Rectal smooth muscle tissue (tissue), 1 donor: ENCODE measurements at regions not wholly inside any gene's neighbourhood (a gene's known extent, or its start where the extent isn't known, plus 50 kb on each side); places are given as distances from the start of the nearest gene placed in this dataset.

Experiments
- H3K27ac ChIP-seq: one replicate; pipeline ENCODE4 v1.7.0; 2013; ENCODE audit warnings: low read depth, low read length, inconsistent platforms
- H3K27me3 ChIP-seq: one replicate; pipeline ENCODE4 v1.7.0; 2013; ENCODE audit warnings: low read length; ENCODE audit not compliant: control insufficient read depth, insufficient read depth
- H3K36me3 ChIP-seq: one replicate; pipeline ENCODE4 v1.7.0; 2013; ENCODE audit warnings: low read length; ENCODE audit not compliant: control insufficient read depth, insufficient read depth
- H3K4me1 ChIP-seq: one replicate; pipeline ENCODE4 v1.7.0; 2013; ENCODE audit warnings: low read length; ENCODE audit not compliant: control insufficient read depth, insufficient read depth
- H3K4me3 ChIP-seq: one replicate; pipeline ENCODE4 v1.7.0; 2013; ENCODE audit warnings: low read length
- H3K9ac ChIP-seq: one replicate; pipeline ENCODE4 v1.7.0; 2013; ENCODE audit warnings: low read length

DNA sequence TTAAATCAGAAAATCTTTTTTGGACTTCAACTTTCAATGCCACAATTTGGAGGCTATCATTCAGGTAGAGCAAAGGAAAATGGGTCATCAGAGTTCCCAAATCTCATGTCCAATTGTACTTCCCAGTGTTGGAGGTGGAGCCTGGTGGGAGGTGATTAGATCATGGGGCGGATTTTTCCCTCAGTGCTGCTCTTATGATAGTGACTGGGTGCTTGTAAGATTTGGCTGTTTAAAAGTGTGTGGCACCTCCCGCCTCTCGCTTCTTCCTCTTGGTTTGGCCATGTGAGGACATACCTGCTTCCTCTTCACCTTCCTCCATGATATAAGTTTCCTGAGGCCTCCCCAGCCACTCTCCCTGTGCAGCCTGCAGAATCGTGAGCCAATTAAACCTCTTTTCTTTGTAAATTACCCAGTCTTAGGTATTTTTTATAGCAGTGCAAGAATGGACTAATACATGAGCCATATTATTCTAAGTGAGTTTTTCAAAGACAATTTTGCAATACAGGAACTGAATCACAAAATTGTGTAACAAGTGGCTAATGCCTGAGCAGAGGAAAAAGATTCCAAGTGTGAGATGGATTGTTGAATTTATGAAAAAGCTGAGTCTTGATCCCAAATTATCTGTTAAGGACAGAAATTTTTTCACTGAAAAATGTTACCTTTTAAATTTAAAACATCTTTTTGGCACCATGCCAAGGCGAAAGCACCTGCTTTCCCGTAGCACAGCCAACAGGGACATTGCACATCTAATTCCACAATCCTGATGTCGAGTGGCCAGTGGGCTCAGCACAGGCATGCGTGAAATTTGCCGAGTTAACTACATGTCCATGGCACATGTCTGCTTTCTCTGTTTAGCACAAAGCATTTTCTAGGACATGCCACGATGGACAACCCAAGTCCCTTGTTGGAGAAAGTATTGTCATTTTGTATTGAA, 150.9 kb downstream of the COL6A3 start:
- H3K4me1 ChIP-seq = peaks cover 9% of the 10 kb centered on the region
- H3K27me3 ChIP-seq = no peaks in the 10 kb centered on the region
- no peak overlapping the region for H3K4me3 ChIP-seq
- no peak overlapping the region for H3K27ac ChIP-seq
- no peak overlapping the region for H3K9ac ChIP-seq
- H3K36me3 ChIP-seq = no peaks in the 10 kb centered on the region

DNA sequence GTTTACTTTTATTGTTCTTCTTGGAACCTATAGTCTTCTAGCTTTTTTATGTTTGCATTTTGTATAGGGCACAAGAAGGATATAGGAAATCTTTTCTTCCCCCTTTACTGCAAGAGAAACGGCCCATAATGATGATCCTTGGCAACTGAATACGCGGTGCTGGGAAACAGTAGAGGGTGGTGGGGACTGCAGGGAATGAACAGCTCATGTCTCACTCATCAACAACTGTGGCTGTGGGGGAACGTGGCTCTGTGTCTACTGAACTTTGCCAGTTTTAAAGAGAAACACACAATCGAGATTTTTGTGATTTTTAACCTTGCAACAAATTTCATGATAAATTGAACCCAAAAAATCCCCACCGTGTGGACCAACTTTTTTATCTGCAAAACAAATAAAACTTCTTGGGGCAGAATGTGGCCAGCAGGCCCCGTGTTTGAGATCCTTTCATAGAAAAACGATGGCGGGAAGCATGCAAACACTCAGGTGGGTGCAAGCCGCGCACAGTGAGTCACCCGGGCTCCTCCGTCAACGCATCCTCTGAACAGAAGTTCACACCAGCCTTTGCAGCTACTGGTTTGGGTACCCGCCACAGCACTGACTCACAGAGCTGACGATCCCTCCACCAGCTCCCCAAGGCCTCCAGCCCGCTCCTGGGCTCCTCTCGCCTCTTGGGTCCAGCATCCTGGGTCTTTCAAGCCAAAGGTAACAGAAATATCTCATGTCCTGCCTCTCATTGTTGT, 149.3 kb downstream of the COL6A3 start:
- Histone ChIP-seq H3K27ac (no peak overlapping the region), H3K4me3 (no peak overlapping the region), H3K27me3 (no peaks in the 10 kb centered on the region), H3K36me3 (no peaks in the 10 kb centered on the region), H3K4me1 (no peaks in the 10 kb centered on the region), H3K9ac (no peak overlapping the region)

DNA sequence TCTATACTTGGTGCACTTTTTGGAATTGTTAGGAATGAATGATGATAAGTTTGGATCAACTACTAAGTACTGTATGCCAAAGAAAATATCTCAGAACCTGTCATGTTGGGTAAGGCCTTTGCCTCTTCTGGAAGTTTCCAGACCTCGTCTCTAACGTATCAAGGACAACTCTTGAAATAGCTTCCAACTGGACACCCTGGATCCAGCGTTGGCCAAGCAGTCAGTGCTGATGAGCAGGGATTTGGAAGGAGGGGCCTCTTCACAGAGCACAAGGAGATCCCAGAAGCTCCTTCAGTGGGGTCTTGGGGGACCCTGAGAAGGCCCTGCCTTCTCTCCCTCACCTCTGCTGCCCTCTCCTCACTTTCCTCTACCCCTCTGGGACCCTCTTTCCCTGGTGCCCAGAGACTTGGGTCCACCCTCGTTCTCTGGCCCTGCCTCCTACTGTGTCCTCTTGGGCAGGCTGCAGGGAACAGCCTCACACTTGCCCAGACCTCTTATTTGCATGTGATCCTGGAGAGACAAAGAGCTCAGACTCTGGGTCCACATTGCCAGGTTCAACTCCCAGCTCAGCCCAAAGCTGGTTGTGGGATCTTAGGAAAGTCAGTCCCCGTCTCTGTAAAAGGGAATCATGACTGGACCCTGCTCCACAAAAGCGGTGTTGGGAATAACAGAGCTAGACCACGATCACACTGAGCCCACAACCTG, 145.8 kb downstream of the COL6A3 start:
- H3K4me3 ChIP-seq = no peak overlapping the region
- no peak overlapping the region for H3K9ac ChIP-seq
- H3K27ac ChIP-seq = no peak overlapping the region
- no peaks in the 10 kb centered on the region for H3K4me1 ChIP-seq
- no peaks in the 10 kb centered on the region for H3K27me3 ChIP-seq
- no peaks in the 10 kb centered on the region for H3K36me3 ChIP-seq

DNA sequence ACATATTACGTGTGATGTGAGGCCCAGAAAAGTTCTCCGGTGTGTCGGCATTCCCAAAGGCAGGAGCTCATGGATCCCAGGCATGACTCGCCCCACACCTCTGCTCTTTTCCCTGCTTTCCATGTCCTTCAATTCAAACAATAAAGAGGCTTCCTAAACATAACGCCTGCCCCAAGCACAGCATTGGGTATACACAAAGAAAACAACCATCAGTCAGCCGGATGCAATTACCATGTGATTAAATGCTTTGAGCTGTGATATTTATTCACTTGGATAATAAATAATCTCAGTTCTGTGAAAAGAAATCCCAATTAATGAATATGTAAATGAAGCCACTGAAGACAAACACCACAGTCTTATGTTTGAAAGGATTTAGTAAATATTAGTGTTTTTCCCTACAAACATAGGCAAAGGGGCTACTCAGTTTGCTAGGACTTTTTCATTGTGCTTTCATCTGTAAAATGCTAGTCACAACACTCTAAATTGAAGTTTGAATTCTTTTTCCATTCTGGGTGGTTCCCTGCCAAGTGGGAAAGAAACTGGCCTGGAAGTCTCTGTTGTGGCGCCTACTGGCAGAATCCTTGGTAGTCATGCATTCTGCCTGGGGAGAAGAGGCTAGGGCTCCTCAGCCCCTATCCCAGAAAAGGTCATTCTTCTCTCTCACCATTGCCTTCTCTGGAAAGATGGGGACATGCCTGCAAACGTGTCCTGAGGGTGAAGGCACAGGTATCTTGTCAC, 144.7 kb downstream of the COL6A3 start:
- Histone ChIP-seq H3K27me3 (no peaks in the 10 kb centered on the region), H3K9ac (no peak overlapping the region), H3K27ac (no peak overlapping the region), H3K36me3 (no peaks in the 10 kb centered on the region), H3K4me3 (no peak overlapping the region), H3K4me1 (no peaks in the 10 kb centered on the region)

DNA sequence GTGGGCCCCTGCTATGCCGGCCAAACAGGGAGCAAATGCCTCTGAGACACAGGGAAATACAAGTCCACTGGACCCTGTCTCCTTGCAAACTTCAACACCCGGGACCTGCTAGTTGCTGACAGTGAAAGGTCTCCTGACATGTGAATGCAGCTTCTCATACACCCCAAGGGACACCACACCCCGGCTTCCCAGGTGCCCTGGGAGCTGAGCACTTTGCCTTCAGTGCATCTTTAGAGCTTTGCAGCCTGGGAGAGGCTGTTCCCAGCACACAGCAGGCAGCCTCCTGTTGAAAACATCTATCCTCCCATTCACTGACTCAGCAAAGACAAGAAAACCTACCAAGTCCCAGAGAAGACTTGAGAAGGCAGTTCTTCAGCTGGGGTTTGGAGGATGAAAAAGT, 143.4 kb downstream of the COL6A3 start:
- Histone ChIP-seq H3K36me3 (no peaks in the 10 kb centered on the region), H3K4me3 (no peak overlapping the region), H3K27ac (no peak overlapping the region), H3K9ac (no peak overlapping the region), H3K4me1 (no peaks in the 10 kb centered on the region), H3K27me3 (no peaks in the 10 kb centered on the region)

DNA sequence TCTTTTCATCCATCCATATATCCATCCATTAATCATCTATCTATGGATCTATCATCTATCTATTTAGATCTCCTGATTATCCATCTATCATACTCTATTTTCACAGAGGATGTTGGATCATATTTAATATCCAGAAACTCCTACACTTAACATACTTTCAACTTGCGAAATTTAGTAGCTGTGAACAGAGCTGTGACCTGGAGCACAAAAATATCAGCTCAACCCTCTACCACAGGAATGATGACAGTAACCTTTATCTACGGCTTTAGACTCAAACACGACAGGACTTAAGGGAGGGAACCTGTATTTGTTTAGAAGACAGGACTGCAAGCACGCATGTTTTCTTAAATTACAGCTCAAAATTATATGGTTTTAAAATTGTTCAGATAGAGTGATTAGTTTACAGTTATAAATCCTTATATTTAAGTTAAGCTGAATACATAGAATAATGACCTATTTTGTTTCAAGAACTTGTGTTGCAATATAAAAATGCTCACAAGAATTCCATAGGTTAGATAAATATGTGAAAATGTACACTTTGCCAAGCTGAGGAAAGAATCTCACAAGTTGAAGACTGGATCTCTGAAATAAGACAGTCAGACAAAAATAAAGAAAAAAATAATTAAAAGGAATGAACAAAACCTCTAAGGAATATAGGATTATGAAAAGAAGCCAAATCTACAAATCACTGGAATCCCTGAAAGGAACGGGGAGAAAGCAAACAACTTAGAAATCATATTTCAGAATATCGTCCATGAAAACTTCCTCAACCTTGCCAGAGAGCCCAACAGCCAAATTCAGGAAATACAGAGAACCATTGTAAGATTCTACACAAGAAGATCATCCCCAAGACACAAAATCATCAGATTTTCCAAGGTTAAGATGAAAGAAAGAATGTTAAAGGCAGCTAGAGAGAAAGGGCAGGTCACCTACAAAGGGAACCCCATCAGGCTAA, 142.0 kb downstream of the COL6A3 start:
- Histone ChIP-seq H3K4me3 (no peak overlapping the region), H3K9ac (no peak overlapping the region), H3K36me3 (no peaks in the 10 kb centered on the region), H3K27me3 (no peaks in the 10 kb centered on the region), H3K27ac (no peak overlapping the region), H3K4me1 (no peaks in the 10 kb centered on the region)
